AG04449 (cell line): ENCODE measurements at regions not wholly inside any gene's neighbourhood (a gene's known extent, or its start where the extent isn't known, plus 50 kb on each side); places are given as distances from the start of the nearest gene placed in this dataset.

ENCODE experiments used
- CTCF ChIA-PET: fragments of 350-600 bp; formaldehyde crosslinking; extraction: SDS; loops from one replicate; lab custom pipeline; 2021; ENCODE audit warnings: antibody characterized with exemption; lab: Yijun Ruan, JAX
- POLR2A ChIA-PET: fragments of 400-600, 350-600 bp; formaldehyde crosslinking; extraction: SDS; loops from one replicate; lab custom pipeline; 2020; ENCODE audit warnings: antibody characterized with exemption, inconsistent platforms; lab: Yijun Ruan, JAX
- DNase-seq: peaks from one replicate; pipeline ENCODE4 v3.0.0-alpha.2; 2010; ENCODE audit warnings: low read depth, low spot score
- H3K4me3 ChIP-seq: 2 replicates; pipeline ENCODE4 v1.5.1; 2011; ENCODE audit warnings: low read depth, mild to moderate bottlenecking, control low read depth, low read length
- CTCF ChIP-seq: IDR thresholded peaks from one replicate; pipeline ENCODE4 v1.5.1; 2011; ENCODE audit warnings: mild to moderate bottlenecking, moderate library complexity, low read length, control low read depth, inconsistent platforms; ENCODE audit not compliant: insufficient read depth; ENCODE audit errors: missing control alignments

- CTCF ChIA-PET: no interaction called here
- H3K4me3 ChIP-seq: no peak overlapping the region
- no peak for TF ChIP-seq CTCF
- DNase-seq: no peak
- POLR2A ChIA-PET: no interaction called here
Measured at GRCh38 chr4:14441561-14441960, 560.7 kb upstream of the CPEB2 start.

GRCh38 chr4:14445882-14446281 is 556.4 kb upstream of the CPEB2 start:
- ChIA-PET POLR2A (no interaction called here), CTCF (no interaction called here)
- DNase-seq: no peak
- H3K4me3 ChIP-seq: no peak overlapping the region
- TF ChIP-seq CTCF: no peak

GRCh38 chr4:14446311-14446710 is 556.0 kb upstream of the CPEB2 start:
- TF ChIP-seq CTCF: no peak
- POLR2A ChIA-PET: no interaction called here
- H3K4me3 ChIP-seq: no peak overlapping the region
- CTCF ChIA-PET: no interaction called here
- DNase-seq: no peak

- CTCF ChIA-PET: no interaction called here
Measured at GRCh38 chr4:14446904-14447303, 555.4 kb upstream of the CPEB2 start.

GRCh38 chr4:14449308-14449707 is 553.0 kb upstream of the CPEB2 start:
- H3K4me3 ChIP-seq: no peak overlapping the region
- DNase-seq: no peak
- ChIA-PET POLR2A (no interaction called here), CTCF (no interaction called here)
- no peak for TF ChIP-seq CTCF

More at GRCh38 chr4:14446904-14447303, 555.4 kb upstream of the CPEB2 start:
- DNase-seq: no peak
- H3K4me3 ChIP-seq: no peak overlapping the region
- POLR2A ChIA-PET: no interaction called here
- TF ChIP-seq CTCF: no peak

- CTCF ChIA-PET: no interaction called here
- no peak overlapping the region for H3K4me3 ChIP-seq
- POLR2A ChIA-PET: no interaction called here
- DNase-seq: no peak
- no peak for TF ChIP-seq CTCF
Measured at GRCh38 chr4:14452001-14452400, 550.3 kb upstream of the CPEB2 start.

DNA sequence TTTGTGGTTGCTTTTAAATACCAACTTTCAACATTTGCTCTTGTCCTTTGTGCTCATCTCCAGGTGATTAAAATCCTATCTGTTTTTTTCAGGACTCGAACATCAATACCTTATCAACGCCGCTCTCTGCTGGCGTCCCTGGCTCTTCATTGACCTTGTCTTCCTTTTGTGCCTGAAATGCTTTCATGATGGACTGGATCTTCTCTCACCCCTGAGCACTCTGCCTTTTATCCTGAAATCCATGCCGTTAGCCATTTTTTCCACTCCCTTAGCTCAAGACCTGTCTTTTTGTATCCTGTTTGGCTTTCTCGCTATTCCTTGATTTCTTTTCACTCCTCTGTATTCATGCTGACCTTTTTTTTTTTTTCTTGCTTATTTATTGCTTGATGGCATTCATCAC is 549.5 kb upstream of the CPEB2 start:
- POLR2A ChIA-PET: no interaction called here
- DNase-seq: no peak
- no peak for TF ChIP-seq CTCF
- CTCF ChIA-PET: no interaction called here
- no peak overlapping the region for H3K4me3 ChIP-seq
